ENCODE measurements at regions not wholly inside any gene's neighbourhood (a gene's known extent, or its start where the extent isn't known, plus 50 kb on each side); places are given as distances from the start of the nearest gene placed in this dataset.

GRCh38 chr14:42001431-42001830 is 394.8 kb downstream of the LRFN5 start:
- Histone ChIP-seq H4K20me1 (ENCODE audit: insufficient read depth, low read length) (no peaks in the 10 kb centered on the region), H3K4me1 (ENCODE audit: insufficient read depth, low read length) (no peaks in the 10 kb centered on the region), H3K36me3 (ENCODE audit: insufficient read depth, low read length) (no peaks in the 10 kb centered on the region), H3K4me2 (ENCODE audit: insufficient read depth, low read length) (no peak overlapping the region), H3K79me2 (ENCODE audit: insufficient read depth, low read length) (no peaks in the 10 kb centered on the region), H3K27me3 (ENCODE audit: insufficient read depth, low read length, poor library complexity) (no peaks in the 10 kb centered on the region), H3K9ac (ENCODE audit: low read depth, low read length) (no peak overlapping the region), H2AFZ (ENCODE audit: low read depth, low read length) (no peak overlapping the region), H3K4me3 (ENCODE audit: low read depth in 1 of 2, low read length in 2 of 2) (no peak overlapping the region), H3K27ac (ENCODE audit: low read length) (no peak overlapping the region), H3K9me3 (ENCODE audit: insufficient read depth, low read length, severe bottlenecking) (no peaks in the 10 kb centered on the region)
- no peak for DNase-seq
- TF ChIP-seq CTCF (IDR thresholded peaks at IDR 0.05; ENCODE audit: borderline replicate concordance, extremely low read depth, low read length, poor library complexity, severe bottlenecking) = no peak
- no peak for TF ChIP-seq EZH2 (IDR thresholded peaks at IDR 0.05; ENCODE audit: borderline replicate concordance, low read depth, low read length, severe bottlenecking)
- ATAC-seq (ENCODE audit: insufficient read depth, low read depth) = no peak

GRCh38 chr14:42000450-42000849 is 393.8 kb downstream of the LRFN5 start:
- H3K36me3 ChIP-seq (ENCODE audit: insufficient read depth, low read length) = no peaks in the 10 kb centered on the region
- H2AFZ ChIP-seq (ENCODE audit: low read depth, low read length) = no peak overlapping the region
- H3K9ac ChIP-seq (ENCODE audit: low read depth, low read length) = no peak overlapping the region
- DNase-seq = no peak
- no peak for ATAC-seq (ENCODE audit: insufficient read depth, low read depth)
- H4K20me1 ChIP-seq (ENCODE audit: insufficient read depth, low read length) = no peaks in the 10 kb centered on the region
- H3K4me3 ChIP-seq (ENCODE audit: low read depth in 1 of 2, low read length in 2 of 2) = no peak overlapping the region
- no peak for TF ChIP-seq CTCF (IDR thresholded peaks at IDR 0.05; ENCODE audit: borderline replicate concordance, extremely low read depth, low read length, poor library complexity, severe bottlenecking)
- no peak for TF ChIP-seq EZH2 (IDR thresholded peaks at IDR 0.05; ENCODE audit: borderline replicate concordance, low read depth, low read length, severe bottlenecking)
- H3K27ac ChIP-seq (ENCODE audit: low read length) = no peak overlapping the region
- no peaks in the 10 kb centered on the region for H3K27me3 ChIP-seq (ENCODE audit: insufficient read depth, low read length, poor library complexity)
- H3K9me3 ChIP-seq (ENCODE audit: insufficient read depth, low read length, severe bottlenecking) = no peaks in the 10 kb centered on the region
- no peaks in the 10 kb centered on the region for H3K79me2 ChIP-seq (ENCODE audit: insufficient read depth, low read length)
- no peak overlapping the region for H3K4me2 ChIP-seq (ENCODE audit: insufficient read depth, low read length)
- no peaks in the 10 kb centered on the region for H3K4me1 ChIP-seq (ENCODE audit: insufficient read depth, low read length)

GRCh38 chr14:41993687-41994086 is 387.0 kb downstream of the LRFN5 start:
- no peaks in the 10 kb centered on the region for H3K27me3 ChIP-seq (ENCODE audit: insufficient read depth, low read length, poor library complexity)
- DNase-seq = no peak
- no peaks in the 10 kb centered on the region for H3K4me1 ChIP-seq (ENCODE audit: insufficient read depth, low read length)
- H3K4me3 ChIP-seq (ENCODE audit: low read depth in 1 of 2, low read length in 2 of 2) = no peak overlapping the region
- no peak overlapping the region for H3K27ac ChIP-seq (ENCODE audit: low read length)
- no peaks in the 10 kb centered on the region for H3K9me3 ChIP-seq (ENCODE audit: insufficient read depth, low read length, severe bottlenecking)
- no peak overlapping the region for H2AFZ ChIP-seq (ENCODE audit: low read depth, low read length)
- H4K20me1 ChIP-seq (ENCODE audit: insufficient read depth, low read length) = no peaks in the 10 kb centered on the region
- H3K79me2 ChIP-seq (ENCODE audit: insufficient read depth, low read length) = no peaks in the 10 kb centered on the region
- TF ChIP-seq EZH2 (IDR thresholded peaks at IDR 0.05; ENCODE audit: borderline replicate concordance, low read depth, low read length, severe bottlenecking) = no peak
- no peak for TF ChIP-seq CTCF (IDR thresholded peaks at IDR 0.05; ENCODE audit: borderline replicate concordance, extremely low read depth, low read length, poor library complexity, severe bottlenecking)
- no peaks in the 10 kb centered on the region for H3K36me3 ChIP-seq (ENCODE audit: insufficient read depth, low read length)
- no peak for ATAC-seq (ENCODE audit: insufficient read depth, low read depth)
- no peak overlapping the region for H3K4me2 ChIP-seq (ENCODE audit: insufficient read depth, low read length)
- H3K9ac ChIP-seq (ENCODE audit: low read depth, low read length) = no peak overlapping the region

GRCh38 chr14:41986700-41987099 is 380.0 kb downstream of the LRFN5 start:
- H4K20me1 ChIP-seq (ENCODE audit: insufficient read depth, low read length) = no peaks in the 10 kb centered on the region
- H3K27ac ChIP-seq (ENCODE audit: low read length) = no peak overlapping the region
- H2AFZ ChIP-seq (ENCODE audit: low read depth, low read length) = no peak overlapping the region
- H3K4me3 ChIP-seq (ENCODE audit: low read depth in 1 of 2, low read length in 2 of 2) = no peak overlapping the region
- H3K36me3 ChIP-seq (ENCODE audit: insufficient read depth, low read length) = no peaks in the 10 kb centered on the region
- no peaks in the 10 kb centered on the region for H3K4me1 ChIP-seq (ENCODE audit: insufficient read depth, low read length)
- no peaks in the 10 kb centered on the region for H3K27me3 ChIP-seq (ENCODE audit: insufficient read depth, low read length, poor library complexity)
- no peaks in the 10 kb centered on the region for H3K9me3 ChIP-seq (ENCODE audit: insufficient read depth, low read length, severe bottlenecking)
- no peaks in the 10 kb centered on the region for H3K79me2 ChIP-seq (ENCODE audit: insufficient read depth, low read length)
- H3K9ac ChIP-seq (ENCODE audit: low read depth, low read length) = no peak overlapping the region
- TF ChIP-seq CTCF (IDR thresholded peaks at IDR 0.05; ENCODE audit: borderline replicate concordance, extremely low read depth, low read length, poor library complexity, severe bottlenecking) (no peak), EZH2 (IDR thresholded peaks at IDR 0.05; ENCODE audit: borderline replicate concordance, low read depth, low read length, severe bottlenecking) (no peak)
- ATAC-seq (ENCODE audit: insufficient read depth, low read depth) (no peak), DNase-seq (no peak)
- no peak overlapping the region for H3K4me2 ChIP-seq (ENCODE audit: insufficient read depth, low read length)

Data from DND-41 (cell line).